HG03159 (cell line): ENCODE measurements at regions not wholly inside any gene's neighbourhood (a gene's known extent, or its start where the extent isn't known, plus 50 kb on each side); places are given as distances from the start of the nearest gene placed in this dataset.

ENCODE experiments used
- ATAC-seq: cut with Tn5 transposase; IDR thresholded peaks from one replicate; pipeline ENCODE4 v1.9.1; 2021; ENCODE audit warnings: mild to moderate bottlenecking, moderate library complexity; ENCODE audit not compliant: unreplicated experiment

GRCh38 chr11:92739491-92739890 is 230.0 kb upstream of the MTNR1B start:
- no peak for ATAC-seq

- ATAC-seq: no peak
Measured at GRCh38 chr11:92740276-92740675, 229.2 kb upstream of the MTNR1B start.

- ATAC-seq: no peak
Measured at GRCh38 chr11:92744929-92745585, 224.4 kb upstream of the MTNR1B start.

- ATAC-seq: no peak
Measured at GRCh38 chr11:92750794-92751193, 218.7 kb upstream of the MTNR1B start.

GRCh38 chr11:92751594-92751993 is 217.9 kb upstream of the MTNR1B start:
- no peak for ATAC-seq

- no peak for ATAC-seq
Measured at GRCh38 chr11:92752122-92752521, 217.3 kb upstream of the MTNR1B start.

GRCh38 chr11:92753161-92753560 is 216.3 kb upstream of the MTNR1B start:
- no peak for ATAC-seq

- no peak for ATAC-seq
Measured at GRCh38 chr11:92758241-92758780, 211.1 kb upstream of the MTNR1B start.

GRCh38 chr11:92759571-92760214 is 209.8 kb upstream of the MTNR1B start:
- no peak for ATAC-seq

- no peak for ATAC-seq
Measured at GRCh38 chr11:92762121-92762540, 207.3 kb upstream of the MTNR1B start.

GRCh38 chr11:92763336-92763735 is 206.1 kb upstream of the MTNR1B start:
- no peak for ATAC-seq

GRCh38 chr11:92764128-92764527 is 205.3 kb upstream of the MTNR1B start:
- ATAC-seq: no peak

- ATAC-seq: no peak
Measured at GRCh38 chr11:92765082-92765840, 204.2 kb upstream of the MTNR1B start.

- no peak for ATAC-seq
Measured at GRCh38 chr11:92765965-92766371, 203.5 kb upstream of the MTNR1B start.

GRCh38 chr11:92766698-92767097 is 202.8 kb upstream of the MTNR1B start:
- ATAC-seq: no peak

GRCh38 chr11:92767416-92767815 is 202.0 kb upstream of the MTNR1B start:
- no peak for ATAC-seq

GRCh38 chr11:92768121-92768840 is 201.2 kb upstream of the MTNR1B start:
- no peak for ATAC-seq

GRCh38 chr11:92769112-92769511 is 200.3 kb upstream of the MTNR1B start:
- ATAC-seq: no peak

- ATAC-seq: no peak
Measured at GRCh38 chr11:92770419-92770818, 199.0 kb upstream of the MTNR1B start.

GRCh38 chr11:92770981-92771380 is 198.5 kb upstream of the MTNR1B start:
- ATAC-seq: no peak

- no peak for ATAC-seq
Measured at GRCh38 chr11:92771701-92772100, 197.8 kb upstream of the MTNR1B start.
